Right lobe of liver (tissue), 4 donors: ENCODE measurements at regions not wholly inside any gene's neighbourhood (a gene's known extent, or its start where the extent isn't known, plus 50 kb on each side); places are given as distances from the start of the nearest gene placed in this dataset.

ENCODE experiments used
- CTCF ChIP-seq, 4 donors: fragments of 200-600 bp in 3 of 4; fragments of 450-650 bp in 1 of 4; IDR thresholded peaks; one replicate each; pipeline versions ENCODE4 v1.5.1 to v1.8.0; 2016 to 2022; ENCODE audit warnings: antibody characterized with exemption in 4 of 4, mild to moderate bottlenecking in 2 of 4
- POLR2A ChIP-seq: fragments of 450-650 bp; IDR thresholded peaks from one replicate; pipeline ENCODE4 v1.6.1; 2017; ENCODE audit warnings: antibody characterized with exemption, mild to moderate bottlenecking
- donor health status: DM: no; HTN: no; CAD: no.
- donor health status: DM: no; HTN: no; CAD: no.
- donor health status: DM: no; HTN: yes; CAD: no.

DNA sequence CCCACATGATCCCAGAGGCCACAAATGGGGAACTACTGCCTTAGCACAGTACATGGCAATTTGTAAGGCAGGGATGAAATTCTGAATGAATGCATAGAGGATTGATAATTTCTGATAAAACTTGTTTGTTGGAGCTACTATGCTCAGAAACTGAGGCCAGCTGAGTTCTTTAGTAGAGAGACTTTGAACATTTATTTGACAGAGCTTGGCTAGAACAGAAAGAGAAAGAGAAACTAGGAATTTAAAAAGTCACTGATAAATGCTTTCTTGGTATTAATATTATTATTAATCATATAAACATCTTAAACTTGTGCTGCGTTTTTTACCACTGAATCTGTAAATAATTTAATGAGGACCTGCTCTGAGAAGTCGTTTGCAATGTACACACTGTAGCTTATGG is 923.7 kb upstream of the CNTNAP5 start:
- TF ChIP-seq POLR2A (no peak), CTCF (IDR thresholded peaks at IDR 0.05) (no peak)
